Activated CD8-positive, alpha-beta memory T cell treated with anti-CD3 and anti-CD28 coated beads for 48 hours (primary cell): ENCODE measurements at regions not wholly inside any gene's neighbourhood (a gene's known extent, or its start where the extent isn't known, plus 50 kb on each side); places are given as distances from the start of the nearest gene placed in this dataset.

ENCODE experiments used
- DNase-seq, 3 experiments: peaks; one replicate each; pipeline ENCODE4 v3.0.0-alpha.2; 2020; ENCODE audit warnings: low read depth in 2 of 3, low spot score in 2 of 3

DNA sequence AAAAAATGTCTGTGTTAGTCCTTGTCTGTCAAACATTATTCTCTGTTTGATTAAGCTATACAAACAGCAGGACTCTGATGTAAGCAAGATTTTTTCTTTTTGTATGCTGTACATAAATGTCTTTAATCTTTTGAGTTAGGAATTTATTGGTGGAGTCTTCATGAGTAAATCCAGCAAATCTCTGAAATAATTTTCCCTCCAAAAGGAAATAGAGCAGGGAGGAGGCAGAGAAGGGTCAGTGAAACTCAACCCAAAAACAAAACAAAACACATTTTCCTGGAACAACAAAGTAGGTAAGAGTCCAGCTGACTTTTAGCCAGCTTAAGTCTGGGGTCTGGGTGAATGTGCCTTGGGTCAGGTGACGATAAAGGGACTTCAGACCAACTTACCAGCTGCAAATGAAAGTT lies 113.7 kb downstream of the FOXA2 start:
- no peak for DNase-seq

DNA sequence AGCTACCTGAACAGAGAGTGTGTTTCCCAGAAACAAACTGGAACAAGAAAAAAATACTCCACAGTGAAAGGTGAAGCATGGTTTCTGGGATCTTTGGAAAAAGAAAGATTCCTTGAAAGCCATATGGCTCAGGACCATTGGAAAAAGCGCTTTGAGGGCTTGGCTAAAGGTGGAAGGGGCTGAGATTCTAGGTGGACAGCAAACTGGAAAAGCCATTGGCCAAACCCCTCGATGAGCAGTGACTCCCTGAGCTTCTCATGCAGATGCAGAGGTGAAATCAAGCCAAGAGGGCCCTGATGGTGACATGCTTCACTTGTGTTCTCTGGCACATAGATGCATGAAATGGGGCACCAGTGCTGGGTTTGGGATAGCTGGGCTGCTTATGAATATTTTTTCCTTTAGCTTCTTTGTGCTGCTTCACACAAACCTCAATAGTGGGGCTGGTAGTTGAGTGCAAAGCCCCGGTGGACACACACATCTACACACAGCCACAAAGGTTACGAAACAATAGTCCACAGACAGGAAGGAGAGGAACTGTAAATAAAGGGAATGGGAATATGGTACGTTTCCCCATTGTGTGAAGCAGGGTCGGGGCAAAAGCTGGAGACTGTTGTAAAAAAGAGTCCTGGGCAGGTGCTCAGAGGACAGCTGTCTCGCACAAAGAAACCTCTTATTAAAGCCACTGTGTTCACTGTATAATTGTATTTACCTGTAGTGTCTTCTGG lies 117.8 kb downstream of the FOXA2 start:
- DNase-seq: no peak

- DNase-seq: no peak
Observed at GRCh38 chr20:22465622-22466446, 118.5 kb downstream of the FOXA2 start.

DNA sequence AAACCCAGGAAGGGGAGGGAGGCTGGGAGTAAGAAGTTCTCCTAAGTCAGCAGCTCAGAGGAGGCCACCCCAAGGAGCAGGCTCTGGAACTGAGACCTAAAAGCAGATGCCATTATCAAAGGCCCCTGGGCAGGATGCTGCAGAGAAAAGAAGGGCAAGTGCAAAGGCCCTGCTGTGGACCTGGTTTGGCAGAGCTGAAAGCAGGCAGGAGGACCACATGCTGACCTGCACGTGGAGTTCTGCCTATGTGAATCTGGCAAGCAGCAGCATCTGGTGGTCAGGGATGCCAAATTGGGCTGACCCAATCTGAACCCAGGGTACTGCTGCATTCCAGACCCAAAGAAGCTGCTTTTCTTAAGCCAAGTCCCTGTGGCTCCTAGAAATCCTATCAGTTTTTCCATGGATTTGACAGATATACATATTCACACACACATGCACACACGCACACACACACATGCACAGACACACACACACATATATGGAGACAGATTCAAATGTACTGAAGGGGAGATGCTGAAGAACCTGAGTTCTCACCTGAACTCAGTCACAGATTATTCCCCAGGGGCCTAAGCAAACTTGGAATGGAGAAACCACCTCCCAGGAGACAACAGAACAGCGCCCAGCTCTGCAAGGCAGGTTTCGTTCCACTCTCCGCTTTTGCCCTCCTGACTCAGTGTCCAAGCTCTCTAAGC lies 119.9 kb downstream of the FOXA2 start:
- no peak for DNase-seq

- no peak for DNase-seq
Observed at GRCh38 chr20:22462975-22463914, 121.1 kb downstream of the FOXA2 start.

GRCh38 chr20:22460803-22461202 lies 123.6 kb downstream of the FOXA2 start:
- DNase-seq: no peak

- DNase-seq: no peak
Observed at GRCh38 chr20:22460231-22460630, 124.1 kb downstream of the FOXA2 start.

DNA sequence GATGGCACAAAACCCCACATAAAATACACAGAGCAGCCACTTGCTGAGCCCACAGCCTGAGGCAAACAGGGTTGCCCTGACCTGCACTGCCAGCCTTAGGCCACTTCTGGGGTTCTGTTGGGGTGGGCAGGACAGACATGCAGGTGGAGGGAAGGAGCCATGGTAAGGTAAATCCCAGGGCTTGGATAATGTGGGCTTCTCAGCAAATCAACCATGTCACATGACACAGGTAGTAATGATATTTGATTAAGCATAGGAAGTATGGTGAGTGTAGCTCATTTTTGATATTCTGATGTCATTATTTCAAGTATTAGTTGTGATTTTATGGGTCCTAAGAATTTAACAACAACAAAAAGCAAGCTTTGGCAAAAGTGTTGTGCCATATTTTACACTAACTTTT lies 124.6 kb downstream of the FOXA2 start:
- no peak for DNase-seq

DNA sequence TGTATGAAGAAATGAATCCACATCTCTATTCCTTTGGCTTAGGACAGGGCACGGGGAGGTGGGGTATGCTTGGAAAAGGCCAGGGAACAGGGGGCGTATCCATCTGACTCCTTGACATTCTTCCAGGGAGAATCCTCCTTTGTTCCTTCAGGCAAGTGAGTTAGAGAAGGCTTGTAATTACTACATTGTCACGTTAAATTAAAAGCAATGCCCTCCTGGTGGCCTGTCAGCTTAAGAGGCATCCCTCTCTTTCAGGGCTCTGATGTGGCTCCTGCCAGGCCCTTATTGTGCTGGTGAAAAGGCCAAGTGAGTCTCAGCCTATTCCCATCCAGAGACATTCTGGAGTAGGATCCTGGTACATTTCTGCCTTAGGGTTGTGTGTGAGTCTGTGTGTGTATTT lies 128.3 kb downstream of the FOXA2 start:
- no peak for DNase-seq

DNA sequence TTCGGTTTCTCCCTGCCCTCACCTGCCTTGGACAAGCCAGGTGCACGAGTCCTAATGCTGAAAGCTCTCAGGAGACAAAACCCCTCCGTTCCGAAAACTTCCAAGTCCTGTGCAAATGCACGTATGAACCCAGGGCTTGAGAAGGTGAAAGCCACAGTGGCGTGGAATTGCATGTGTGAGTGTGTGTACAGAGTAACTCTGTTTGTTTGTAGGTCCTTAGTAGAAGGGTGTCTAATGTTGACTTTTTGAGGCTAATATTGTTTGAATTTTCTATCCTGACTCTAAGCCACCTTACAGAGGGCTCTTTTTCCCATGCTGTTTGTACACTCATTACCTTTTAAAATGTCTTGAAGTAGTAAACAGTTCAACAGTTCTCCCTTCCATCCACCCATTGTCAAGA lies 129.1 kb downstream of the FOXA2 start:
- no peak for DNase-seq

DNA sequence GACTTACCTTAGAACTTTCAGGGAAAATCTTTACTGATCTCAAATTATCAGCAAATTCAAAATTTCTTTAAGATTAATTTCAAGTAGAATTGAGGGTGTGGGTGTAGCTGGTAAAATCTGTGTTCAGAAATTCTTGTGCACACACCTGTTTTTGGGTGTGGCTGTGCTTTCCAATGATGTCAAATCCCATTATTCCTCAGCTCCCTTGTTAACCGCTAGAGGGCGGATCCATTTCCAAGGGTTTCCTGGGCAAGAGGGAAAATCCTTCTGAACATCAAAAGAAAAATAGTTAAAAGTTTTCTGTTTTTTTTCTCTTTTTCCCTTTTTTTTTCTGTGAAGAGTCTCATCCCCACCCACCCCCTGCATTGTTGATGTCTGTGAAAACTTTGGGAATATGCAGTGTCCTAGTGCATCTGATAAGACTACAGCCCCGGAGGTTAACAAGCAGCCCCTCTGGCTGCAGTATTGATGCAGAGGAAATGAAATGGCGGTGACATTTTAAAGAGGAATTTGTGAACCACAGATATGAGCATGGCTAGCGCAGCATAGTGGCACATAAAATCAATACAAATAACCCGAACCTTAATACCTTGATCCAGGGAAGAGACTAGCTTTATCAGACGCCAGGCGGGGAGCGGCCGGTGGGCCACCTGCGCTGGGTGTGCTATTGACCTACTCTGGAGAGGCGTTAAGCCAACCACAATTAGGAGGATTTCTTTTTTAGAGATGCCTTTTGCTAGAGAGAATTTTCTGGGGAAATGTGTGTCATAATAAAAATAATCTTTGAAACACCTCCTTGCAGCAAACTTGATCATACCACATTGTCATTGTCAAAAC lies 130.9 kb downstream of the FOXA2 start:
- no peak for DNase-seq

DNA sequence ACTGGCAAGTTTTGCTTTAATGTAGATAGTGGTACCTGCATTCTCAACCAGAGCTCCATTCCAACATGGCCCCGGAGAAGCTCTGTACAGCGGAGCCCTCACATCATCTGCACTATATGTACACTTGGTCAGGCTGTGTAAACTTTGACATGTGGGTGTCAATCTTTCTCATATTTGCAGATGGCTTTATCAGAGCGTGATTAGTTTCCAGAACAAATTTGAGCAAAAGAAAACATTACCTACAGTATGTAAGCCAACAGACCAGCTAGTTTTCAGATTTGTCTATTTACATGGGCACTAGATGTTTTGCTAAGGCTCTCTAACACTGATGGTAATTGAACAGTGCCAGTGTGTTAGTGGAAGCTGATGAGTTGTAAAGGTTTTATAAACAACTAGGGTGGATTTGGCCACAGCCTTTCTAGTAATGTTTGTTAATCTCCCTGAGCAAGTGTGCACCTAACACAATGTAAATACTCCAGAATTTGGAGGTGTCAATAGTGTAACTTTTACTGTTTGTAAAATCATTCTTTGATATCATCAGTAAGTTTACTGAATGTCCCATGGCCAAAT lies 131.8 kb downstream of the FOXA2 start:
- no peak for DNase-seq

DNA sequence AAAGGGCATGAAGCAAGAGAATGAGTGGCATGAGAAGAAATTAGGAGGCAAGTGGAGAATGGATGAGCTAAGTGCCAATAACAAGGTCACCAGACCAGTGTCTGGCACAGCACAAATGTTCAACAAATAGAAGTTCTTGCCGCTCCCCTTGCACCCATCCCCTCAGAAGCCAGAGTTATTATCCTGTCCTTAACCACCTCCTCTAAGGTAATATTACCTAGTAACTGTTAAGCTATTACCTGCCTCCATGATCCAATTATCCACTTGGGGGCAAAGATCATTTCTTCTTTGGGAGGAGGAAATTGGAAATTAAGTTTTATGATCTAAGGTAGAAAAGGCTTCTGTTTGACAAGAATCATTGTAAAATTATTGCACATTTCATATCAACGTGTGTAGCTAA lies 133.8 kb downstream of the FOXA2 start:
- DNase-seq: no peak

DNA sequence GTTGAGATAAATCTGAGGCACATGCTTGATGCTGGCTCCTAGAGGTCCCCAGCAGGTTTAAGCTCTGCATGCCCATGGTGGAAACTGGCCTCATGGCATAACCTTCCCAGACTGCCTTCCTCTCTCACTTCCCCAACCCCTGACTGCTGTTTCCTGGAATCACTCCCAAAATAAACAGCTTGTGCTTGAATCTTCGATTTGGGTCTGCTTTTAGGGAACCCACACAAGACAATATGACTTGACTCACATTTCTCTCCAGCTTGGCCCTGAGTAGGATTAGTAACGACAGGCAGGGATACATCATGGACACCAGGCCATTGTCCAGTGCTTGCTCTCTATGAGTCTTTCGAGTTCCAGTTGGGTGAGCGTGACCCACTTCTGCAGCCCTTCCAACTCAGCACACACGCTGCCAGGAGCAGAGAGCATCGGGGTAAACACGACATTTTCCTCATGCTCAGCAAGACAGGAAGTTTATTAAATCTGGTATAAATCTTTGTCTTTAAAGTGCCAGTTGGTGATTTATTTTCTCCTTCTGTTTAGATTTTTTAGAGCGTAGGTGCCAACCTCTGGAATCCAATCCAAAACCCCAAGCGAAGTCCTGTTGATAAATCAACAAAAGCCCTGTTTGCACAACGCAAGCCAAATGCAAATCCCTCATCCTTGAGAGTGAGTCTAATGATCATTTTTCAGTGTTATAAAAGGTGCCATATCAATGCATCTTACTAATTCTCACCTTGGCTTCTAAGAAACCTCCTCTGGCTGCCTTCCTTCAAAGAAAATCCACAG lies 135.0 kb downstream of the FOXA2 start:
- no peak for DNase-seq

GRCh38 chr20:22447447-22447778 lies 137.0 kb downstream of the FOXA2 start:
- no peak for DNase-seq

DNA sequence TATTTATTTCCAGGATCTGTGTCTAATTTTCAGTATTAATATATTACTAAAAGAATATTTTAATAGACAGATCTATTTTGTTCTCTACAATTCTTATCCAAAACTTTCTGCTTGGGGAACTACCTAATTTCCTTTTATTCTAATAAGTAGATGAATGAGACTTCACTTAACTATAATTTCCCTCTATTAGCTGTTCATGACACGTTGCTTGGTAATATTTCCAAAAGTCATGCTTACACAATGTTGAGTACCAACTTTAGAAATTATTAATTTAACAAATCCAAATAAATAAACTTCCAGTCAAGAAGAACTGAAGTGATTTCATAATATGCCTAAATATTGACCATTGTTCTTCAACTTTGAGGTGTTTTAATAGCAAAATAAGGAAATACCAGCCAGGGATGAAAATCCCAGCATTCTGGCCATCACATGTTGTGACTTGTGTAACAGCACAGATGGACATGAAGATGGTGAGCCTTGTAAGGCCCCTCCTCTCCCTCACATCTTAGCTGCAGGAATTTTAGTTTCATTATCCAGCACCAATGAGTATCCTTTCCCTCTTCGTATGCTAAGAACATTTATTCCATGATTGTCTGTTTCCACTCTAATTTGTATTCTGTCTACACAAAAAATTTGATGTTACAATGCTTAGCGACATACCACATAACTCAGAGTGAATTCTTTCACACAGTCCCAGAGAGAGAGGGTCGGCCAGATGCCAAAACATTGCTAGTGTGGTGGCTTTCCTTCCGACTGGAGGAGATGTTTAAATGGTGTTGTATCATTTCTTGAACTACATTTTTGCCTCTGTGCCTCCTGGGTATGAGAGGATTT lies 137.5 kb downstream of the FOXA2 start:
- DNase-seq: no peak

DNA sequence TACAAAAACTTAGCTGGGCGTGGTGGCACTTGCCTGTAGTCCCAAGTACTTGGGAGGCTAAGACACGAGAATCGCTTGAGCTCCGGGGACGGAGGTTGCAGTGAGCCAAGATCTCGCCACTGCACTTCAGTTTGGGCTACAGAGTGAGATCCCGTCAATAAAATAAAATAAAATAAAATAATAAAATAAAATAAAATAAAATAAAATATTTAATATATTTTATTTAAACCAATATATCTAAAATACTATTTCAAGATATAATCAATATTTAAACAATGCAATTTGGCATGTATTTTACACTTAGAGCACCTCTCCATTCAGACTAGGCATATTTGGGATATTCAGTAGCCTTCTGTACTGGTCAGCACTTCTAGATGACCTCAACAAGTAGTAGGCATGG lies 142.1 kb downstream of the FOXA2 start:
- no peak for DNase-seq

- no peak for DNase-seq
Observed at GRCh38 chr20:22438926-22439325, 145.4 kb downstream of the FOXA2 start.
